NCI-H1048 (cell line): ENCODE measurements at regions not wholly inside any gene's neighbourhood (a gene's known extent, or its start where the extent isn't known, plus 50 kb on each side); places are given as distances from the start of the nearest gene placed in this dataset.
"Not testable (repeated sequence)": the region's sequence is repeated elsewhere in the genome, so short reads cannot be mapped to it uniquely, and the experiment has no call there.

Experiments
- DNase-seq: peaks from one replicate; lab custom pipeline; 2025; lab: John Stamatoyannopoulos, UW

GRCh38 chr4:158122501-158122900 is 50.3 kb downstream of the GASK1B start:
- no peak for DNase-seq

- DNase-seq = no peak
These were observed 51.7 kb downstream of the GASK1B start for GRCh38 chr4:158121161-158121579.

- DNase-seq = not testable (repeated sequence)
These were observed 52.1 kb downstream of the GASK1B start for GRCh38 chr4:158120645-158121151.

DNA sequence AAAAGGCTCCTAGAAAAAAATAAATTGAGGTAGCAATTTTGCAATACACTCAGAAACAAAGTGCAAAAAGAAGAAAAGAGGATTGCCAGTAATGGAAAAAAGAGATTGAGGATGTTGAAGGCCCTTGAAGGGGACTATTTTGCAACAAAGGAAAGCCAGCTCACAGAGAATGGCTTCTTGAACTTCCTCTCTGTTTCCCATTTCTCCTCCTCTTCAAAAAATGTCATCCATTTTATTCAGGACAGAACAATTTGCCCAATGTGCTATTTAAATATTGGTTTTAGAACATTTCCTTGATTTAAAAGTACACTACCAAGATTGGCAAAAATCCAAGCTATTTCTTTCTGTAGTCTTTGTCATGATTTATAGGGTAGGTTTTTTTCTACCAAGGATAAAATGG is 60.2 kb downstream of the GASK1B start:
- DNase-seq = no peak

DNA sequence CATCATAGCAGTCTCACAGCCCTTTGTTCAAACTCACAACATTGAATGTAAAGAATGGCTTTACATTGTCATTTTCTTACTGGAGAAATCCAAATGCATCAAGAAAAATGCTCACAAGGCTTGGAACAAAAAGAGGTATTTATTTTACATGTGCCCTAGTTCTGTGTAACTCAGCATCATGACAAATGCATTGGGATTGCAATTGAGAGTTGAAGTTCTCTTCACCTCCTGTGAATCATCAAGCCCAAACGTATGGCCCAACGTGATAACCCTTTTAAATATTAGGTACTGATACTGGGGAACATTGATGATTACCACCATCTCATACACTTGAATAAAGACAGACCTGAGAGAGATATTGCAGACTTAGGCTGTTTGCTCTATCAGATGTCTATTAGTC is 61.6 kb downstream of the GASK1B start:
- DNase-seq = no peak

DNA sequence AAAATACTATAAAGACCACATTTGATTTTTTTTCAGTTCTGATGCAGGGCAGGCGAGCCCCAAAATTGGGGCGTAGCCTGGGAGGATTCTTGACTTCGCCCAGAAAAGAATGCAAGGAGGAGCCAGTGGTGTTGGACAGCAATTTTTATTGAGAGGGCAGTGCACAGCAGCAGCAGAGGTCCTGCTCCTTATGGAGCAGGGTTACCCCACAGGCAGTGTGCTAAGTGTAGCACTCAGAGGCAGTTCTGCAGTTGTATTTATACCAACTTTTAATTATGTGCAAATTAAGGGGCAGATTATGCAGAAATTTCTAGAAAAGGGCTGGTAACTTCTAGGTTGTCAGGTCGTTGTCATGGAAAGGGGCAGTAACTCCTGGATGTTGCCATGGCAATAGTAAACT is 69.9 kb downstream of the GASK1B start:
- DNase-seq = no peak

GRCh38 chr4:158099686-158100085 is 73.1 kb downstream of the GASK1B start:
- DNase-seq = no peak

- DNase-seq = no peak
These were observed 74.0 kb downstream of the GASK1B start for GRCh38 chr4:158098802-158099201.

GRCh38 chr4:158094413-158095134 is 78.3 kb downstream of the GASK1B start:
- no peak for DNase-seq

- DNase-seq = no peak
These were observed 82.5 kb downstream of the GASK1B start for GRCh38 chr4:158090323-158090722.

GRCh38 chr4:158089897-158090296 is 82.9 kb downstream of the GASK1B start:
- DNase-seq = not testable (repeated sequence)

GRCh38 chr4:158080354-158080753 is 92.5 kb downstream of the GASK1B start:
- DNase-seq = no peak

DNA sequence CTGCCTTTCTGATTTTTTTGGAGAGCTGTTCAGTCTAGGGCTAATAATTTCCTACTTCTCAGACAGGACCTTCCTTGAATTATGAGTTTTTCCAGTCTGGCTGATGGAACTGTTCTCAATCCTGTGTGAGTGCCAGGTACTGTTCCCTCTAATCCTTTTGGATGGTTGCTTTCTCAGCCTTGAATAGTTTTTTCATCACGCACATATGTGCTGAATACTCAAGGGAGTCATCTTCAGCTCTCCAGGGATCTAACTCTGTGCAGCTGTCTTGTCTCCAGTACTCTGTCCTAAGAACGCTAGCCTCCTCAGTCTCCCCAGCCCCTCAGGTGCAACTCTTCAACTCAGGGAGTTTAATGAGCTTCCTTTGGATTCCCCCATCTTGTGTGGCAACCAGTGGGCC is 93.2 kb downstream of the GASK1B start:
- DNase-seq = no peak

GRCh38 chr4:158077835-158078234 is 95.0 kb downstream of the GASK1B start:
- no peak for DNase-seq

DNA sequence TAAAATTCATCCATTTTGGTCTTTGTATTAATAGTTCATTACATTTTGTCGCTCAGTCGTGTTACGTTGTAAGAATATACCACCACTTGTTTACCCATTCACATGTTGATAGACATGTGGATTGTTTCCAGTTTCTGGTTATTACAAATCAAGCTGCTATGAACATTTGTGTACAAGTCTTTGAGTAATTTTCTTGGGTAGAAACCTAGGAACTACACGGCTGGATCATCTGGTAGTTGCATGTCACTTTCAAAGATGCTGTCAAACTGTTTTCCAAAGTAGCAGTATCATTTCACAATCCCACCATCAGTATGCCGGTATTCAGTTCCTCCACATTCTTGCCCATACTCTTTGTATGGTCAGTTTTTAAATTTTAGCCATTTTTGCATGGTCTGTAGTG is 98.0 kb downstream of the GASK1B start:
- no peak for DNase-seq

DNA sequence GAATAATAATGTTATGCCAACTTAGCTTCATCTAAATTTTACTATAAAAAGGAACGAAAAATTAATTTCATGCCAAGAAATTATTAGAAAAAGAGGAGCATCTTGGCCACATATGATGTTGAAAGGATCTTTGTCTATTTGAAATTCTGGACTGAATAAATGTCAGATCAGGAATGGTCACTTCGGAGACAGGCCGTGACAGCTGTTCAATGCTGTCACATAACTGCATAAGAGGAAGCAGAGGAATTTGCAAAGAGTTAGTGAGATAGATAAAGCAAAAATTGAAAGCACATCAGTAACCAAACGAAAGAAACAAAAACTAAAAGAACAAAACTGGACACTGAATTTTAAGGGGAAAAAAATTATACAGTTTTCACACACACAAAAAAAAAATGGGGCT is 100.9 kb downstream of the GASK1B start:
- DNase-seq = no peak

- no peak for DNase-seq
These were observed 104.8 kb downstream of the GASK1B start for GRCh38 chr4:158068068-158068467.

DNA sequence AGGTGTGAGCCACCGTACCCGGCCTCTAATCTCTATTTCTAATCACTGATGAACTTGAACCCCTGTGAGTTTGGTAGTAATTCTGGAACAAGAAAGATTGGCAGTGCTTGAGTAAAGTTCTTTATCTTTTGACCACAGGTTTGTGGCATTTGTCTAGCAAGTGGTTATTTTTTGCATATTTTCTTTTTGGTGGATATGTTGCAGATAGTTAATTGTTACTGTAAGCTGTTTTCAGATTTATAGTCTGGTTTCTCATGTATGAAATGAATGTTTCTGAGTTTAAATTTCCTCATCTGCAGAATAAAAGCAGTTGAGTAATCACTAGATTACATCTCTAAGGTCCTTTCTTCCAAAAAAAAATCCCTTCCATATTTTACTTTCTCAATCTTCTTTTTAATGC is 105.2 kb downstream of the GASK1B start:
- no peak for DNase-seq

DNA sequence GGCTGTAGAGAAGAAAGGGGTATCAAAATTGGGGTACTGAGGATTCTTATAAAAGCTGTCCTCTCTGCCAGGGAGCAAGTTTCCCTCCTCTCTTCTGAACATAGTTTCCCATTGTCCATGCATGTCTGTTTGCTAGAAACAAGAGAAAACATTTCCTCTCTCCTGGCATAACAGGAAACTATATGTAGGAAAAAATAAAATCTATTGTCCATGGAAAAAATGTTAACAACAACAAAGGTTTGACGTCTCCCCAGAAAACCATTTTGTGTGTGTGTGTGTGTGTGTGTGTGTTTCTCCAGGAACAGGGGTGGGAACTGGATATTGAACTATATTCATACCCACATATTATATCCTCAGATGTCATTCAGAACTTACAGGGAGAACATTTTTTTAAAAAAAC is 107.2 kb downstream of the GASK1B start:
- DNase-seq = no peak

DNA sequence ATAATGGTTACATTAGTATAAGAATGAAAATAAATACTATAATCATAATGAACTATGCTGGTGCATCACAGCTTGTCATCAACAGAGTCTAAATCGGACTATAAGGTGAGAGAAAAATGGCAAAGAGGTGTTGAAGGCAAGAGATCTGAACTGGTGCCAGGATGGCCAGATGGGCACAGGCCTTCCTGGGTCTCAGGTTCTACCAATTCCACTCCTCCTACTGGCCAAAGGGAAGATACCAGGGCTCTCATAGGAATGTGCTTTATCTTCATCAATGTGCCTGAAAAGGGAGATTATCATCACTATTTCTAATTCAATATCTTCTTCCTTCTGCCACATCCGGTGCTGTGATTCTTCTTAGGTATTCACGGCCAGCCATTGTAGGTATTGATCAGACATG is 107.6 kb downstream of the GASK1B start:
- no peak for DNase-seq

DNA sequence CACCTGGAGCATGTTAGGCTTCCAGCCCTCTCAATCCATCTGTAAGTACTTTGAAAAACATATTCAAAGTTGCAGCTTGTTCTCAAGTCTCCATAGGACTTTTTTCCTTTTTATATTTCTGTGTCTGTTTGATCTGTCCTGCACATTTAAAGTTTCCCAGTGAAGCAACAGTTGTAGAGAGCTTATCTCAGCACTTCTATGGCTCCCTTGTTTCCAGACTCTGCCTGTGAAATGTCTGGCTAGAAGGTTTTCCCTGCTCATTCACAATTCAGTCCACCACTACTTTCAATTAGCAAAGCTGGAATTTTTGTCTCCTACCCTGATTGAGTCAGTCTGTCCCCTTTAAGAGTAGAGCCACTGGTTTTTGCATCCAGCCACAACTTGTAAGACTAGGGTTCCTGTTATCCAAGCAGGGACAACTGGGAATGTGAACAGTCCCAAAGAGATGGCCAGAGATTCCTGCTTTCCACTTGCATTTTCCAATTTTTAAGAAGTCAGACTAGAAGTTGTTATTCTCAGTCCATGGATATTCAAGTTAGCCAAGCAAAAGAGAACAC is 116.1 kb downstream of the GASK1B start:
- DNase-seq = no peak

GRCh38 chr4:158055668-158056067 is 117.2 kb downstream of the GASK1B start:
- DNase-seq = no peak

DNA sequence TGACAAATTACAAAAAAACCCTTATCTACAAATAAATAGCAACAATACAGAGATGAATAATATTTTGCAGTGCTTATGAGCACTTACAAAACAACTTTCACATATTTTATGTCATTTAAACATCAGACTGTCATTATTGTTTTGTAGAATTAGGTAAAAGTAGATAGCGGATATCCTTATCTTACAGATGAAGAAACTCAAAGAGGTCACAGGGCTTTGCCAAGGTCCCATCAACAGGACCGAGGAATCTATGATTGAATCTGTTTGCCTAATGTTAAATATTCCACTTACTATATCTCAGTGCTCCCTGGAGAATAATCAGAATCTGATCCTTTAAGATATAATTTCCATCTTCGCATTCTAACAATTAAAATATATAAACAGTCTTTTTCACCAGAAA is 119.0 kb downstream of the GASK1B start:
- DNase-seq = no peak

GRCh38 chr4:158053086-158053485 is 119.7 kb downstream of the GASK1B start:
- DNase-seq = no peak
